HG03354 (cell line): ENCODE measurements at regions not wholly inside any gene's neighbourhood (a gene's known extent, or its start where the extent isn't known, plus 50 kb on each side); places are given as distances from the start of the nearest gene placed in this dataset.
A peak's percentile ranks its signal among the peaks of the same experiment; 100 is the strongest.
"Not testable (repeated sequence)": the region's sequence is repeated elsewhere in the genome, so short reads cannot be mapped to it uniquely, and the experiment has no call there.

Source experiments
- ATAC-seq: cut with Tn5 transposase; IDR thresholded peaks from one replicate; pipeline ENCODE4 v1.9.1; 2021; ENCODE audit warnings: mild to moderate bottlenecking; ENCODE audit not compliant: unreplicated experiment, poor library complexity, severe bottlenecking

DNA sequence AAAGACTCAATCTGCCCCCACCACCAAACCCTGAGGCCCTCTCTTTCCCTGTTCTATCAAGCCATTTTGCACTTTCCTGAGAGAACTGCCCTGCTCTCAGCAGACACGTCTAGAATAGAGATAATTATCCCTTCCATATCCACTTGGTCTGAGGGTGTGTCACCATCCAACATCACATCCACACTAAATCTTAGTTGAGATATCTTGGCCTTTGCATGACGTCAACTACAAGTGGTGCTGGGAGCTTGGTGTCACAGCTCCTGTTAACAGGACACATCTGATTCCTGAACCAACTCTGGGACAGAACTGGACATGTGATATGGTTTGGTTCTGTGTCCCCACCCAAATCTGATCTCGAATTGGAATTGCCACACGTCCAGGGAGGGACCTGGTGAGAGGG, 1109.2 kb downstream of the TMEM121 start:
- no peak for ATAC-seq

DNA sequence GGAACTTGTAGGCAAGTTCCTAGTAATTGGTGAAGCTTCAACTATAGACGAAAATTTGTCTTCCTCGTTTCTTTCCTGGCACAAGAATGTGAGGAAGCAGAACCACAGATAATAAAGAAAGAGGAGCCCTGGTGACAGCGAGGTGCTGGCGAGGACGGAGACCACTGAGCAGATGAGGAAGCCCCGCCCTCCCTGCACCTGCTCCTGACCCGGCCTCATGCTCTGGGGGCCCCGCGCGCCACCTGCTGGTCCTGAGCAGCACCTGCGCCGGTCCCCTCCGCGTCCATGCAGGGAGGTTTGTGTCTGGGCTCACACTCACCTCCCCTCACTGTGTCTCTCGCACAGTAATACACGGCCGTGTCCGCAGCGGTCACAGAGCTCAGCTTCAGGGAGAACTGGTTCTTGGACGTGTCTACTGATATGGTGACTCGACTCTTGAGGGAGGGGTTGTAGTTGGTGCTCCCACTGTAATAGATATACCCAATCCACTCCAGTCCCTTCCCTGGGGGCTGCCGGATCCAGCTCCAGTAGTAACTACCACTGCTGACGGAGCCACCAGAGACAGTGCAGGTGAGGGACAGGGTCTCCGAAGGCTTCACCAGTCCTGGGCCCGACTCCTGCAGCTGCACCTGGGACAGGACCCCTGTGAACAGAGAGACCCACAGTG, 1112.5 kb downstream of the TMEM121 start:
- ATAC-seq = not testable (repeated sequence)

DNA sequence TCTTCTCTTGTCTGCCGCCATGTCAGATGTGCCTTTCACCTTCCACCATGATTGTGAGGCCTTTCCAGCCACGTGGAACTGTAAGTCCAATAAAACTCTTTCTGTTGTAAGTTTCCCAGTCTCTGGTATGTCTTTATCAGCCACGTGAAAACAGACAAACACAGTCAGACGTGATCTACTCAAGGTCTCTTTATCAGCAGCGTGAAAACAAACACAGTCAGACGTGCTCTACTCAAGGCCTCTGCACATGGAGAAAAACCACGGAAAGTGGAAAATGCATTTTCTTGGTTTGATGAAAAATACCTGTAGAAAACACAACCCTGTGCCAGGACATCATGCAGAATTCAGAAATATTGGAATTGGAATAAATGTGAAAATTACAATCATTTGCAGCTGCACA, 1115.7 kb downstream of the TMEM121 start:
- no peak for ATAC-seq

DNA sequence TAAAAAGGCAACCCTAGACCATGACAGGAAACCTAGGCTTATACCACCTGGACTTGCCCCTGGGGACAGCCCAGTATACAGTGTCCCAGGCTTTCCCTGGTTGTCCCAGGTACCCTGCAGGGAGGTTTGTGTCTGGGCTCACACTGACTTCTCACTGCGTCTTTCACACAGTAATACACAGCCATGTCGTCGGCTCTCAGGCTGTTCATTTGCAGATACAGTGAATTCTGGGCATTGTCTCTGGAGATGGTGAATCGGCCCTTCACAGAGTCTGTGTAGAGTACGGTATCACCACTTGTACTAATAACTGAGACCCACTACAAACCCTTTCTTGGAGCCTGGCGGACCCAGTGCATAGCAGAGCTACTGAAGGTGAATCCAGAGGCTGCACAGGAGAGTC, 1116.6 kb downstream of the TMEM121 start:
- not testable (repeated sequence) for ATAC-seq

DNA sequence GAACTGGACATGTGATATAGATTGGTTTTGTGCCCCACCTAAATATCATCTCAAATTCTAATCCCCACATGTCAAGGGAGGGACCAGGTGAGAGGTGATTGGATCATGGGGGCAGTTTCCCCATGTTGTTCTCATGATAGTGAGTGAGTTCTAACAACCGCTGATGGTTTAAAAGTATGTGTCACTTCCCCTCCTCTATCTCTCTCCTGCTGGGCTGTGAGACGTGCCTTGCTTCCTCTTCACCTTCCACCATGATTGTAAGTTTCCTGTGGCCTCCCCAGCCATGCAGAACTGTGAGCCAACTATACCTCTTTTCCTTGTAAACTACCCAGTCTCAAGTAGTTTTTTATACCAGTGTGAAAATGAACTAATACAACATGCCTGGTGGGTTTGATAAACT, 1122.5 kb downstream of the TMEM121 start:
- ATAC-seq = not testable (repeated sequence)

DNA sequence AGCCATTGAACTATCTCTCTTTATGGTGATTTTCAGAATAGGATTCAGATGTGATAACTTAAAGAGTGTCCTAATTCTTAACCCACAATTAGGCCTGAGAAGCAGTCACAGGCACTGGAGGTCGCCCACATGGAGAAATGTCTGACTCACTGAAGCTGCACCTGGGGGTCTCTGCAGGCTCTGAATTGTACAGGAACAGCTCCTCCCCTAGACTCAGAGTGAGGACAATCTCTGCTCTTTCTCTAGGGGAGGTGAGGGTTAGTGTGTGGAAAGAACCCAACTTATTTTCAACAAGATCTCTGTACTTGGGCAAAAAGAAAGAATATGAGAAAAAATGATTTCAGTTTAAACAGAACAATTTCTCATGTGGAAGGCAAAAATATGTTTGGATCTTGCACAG, 1124.6 kb downstream of the TMEM121 start:
- no peak for ATAC-seq

DNA sequence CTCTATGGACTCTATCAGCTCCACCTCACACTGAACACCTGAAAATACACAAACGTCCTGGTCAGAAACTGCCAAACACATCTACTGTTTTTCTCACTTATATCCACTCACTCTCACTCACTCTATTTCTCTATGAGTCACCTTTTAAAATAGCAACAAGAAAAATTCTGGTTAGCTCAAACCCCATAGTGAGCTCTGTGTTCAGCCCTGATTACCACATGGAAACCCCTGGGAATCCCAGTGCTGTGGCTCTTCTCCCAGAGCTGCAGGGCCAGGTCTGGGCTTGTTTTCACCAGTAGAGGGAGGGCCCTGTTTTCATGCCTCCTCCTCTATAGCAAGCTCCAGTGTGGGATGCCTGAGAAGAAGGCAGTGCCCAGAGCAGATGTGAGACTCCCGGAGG, 1126.1 kb downstream of the TMEM121 start:
- no peak for ATAC-seq

DNA sequence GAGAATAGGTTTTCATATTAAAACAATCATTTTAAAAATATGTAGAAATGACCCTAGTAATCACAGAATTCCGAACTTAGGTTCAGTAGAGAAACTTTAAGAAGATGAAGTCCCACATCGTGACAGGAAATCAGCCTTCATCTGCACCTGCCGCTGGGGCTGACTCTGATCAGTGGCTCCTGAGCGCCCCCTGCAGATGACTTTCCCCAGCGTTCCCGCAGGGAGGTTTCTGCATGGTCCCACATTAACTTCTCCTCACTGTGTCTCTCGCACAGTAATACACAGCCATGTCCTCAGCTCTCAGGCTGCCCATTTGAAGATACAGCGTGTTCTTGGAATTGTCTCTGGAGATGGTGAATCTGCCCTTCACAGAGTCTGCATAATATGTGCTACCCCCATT, 1131.1 kb downstream of the TMEM121 start:
- ATAC-seq = no peak

DNA sequence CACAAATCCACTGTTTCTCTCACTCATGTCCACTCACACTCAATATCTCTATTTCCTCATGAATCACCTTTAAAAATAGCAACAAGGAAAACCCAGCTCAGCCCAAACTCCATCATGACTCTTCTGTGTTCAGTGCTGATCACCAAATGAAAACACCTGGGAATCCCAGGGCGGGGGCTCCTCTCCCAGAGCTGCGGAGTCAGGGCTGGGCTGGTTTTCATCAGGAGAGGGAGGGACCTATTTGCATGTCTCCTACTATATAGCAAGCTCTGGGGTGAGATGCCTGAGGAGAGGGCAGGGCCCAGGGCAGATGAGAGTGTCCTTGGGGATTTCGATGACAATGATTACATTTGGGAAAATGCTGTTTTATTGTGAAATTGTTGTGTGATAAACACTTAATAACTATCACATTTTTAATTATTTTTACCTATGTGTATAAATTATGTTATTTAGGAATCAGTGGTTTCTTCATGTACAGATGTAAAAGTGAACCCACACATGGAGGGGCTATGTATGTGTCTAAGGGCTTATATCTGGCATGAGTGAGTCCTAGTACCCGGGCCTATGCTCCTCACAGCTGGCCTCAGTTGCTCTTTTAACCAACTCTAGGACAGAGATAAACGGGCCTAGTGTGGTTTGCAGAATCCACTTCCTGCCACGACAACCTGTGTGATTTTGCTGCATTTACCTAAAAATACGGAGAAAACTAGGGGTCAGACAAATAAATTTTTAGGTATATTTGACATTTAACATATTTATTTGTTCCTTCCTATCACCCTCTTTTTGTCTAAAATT, 1131.9 kb downstream of the TMEM121 start:
- not testable (repeated sequence) for ATAC-seq

DNA sequence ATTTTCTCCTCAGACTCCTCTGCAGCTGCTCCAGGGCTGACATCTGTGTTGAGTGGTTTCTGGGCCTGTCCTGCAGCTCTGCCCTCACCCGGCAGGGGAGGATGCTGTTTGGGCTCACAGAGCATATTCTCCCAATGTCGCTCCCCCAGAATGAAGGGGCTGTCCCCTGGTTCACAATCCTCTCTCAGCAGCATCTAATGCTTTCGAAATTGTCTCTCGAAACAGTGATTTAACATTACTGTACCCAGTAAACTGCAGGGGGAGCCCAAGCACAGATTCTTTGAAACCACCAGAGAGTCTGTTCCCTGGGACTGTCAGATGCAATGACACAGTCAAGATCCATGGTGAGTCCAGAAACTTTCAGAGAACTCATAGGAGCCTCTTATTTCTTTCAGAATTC, 1135.2 kb downstream of the TMEM121 start:
- peak; percentile 62 for ATAC-seq

DNA sequence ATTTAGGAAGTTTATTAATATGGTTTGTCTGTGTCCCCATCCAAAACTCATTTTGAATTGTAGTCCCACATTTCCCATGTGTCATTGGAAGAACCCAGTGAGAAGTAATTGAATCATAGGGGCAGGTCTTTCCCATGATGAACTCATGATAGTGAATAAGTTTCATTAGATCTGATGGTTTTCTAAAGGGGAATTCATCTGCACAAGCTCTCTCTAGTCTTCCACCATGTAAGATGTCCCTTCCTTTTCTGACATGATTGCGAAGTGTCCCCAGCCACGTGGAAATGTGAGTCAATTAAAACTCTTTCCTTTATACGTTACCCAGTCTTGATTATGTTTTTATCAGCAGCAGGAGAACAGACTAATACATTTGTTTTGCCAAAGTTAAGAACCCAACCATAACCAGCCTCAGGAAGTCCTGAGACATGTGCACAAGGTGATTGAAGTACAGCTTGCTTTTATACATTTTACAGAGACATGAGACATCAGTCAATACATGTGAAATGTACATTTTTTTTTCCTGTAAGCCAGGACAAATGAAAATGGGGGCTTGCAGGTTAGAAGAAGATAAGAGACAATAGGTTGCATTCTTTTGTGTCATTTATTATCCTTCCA, 1136.7 kb downstream of the TMEM121 start:
- no peak for ATAC-seq

DNA sequence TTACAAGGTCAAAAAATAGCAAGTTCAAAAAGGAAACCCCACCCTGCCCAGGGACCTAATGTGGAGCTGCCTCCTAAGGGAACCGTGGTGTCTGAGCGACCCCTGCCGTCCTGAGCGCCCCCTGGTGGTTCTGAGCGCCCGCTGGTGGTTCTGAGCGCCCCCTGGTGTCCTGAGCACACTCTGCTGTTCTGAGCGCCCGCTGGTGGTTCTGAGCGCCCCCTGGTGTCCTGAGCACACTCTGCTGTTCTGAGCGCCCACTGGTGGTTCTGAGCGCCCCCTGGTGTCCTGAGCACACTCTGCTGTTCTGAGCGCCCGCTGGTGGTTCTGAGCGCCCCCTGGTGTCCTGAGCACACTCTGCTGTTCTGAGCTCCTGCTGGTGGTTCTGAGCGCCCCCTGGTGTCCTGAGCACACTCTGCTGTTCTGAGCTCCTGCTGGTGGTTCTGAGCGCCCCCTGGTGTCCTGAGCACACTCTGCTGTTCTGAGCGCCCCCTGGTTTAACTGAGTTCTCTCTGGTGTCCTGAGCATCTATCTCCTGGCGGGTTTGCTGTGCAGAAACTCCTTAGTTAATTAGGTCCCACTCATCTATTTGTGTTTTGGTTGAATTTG, 1137.5 kb downstream of the TMEM121 start:
- ATAC-seq = peak; percentile 71

DNA sequence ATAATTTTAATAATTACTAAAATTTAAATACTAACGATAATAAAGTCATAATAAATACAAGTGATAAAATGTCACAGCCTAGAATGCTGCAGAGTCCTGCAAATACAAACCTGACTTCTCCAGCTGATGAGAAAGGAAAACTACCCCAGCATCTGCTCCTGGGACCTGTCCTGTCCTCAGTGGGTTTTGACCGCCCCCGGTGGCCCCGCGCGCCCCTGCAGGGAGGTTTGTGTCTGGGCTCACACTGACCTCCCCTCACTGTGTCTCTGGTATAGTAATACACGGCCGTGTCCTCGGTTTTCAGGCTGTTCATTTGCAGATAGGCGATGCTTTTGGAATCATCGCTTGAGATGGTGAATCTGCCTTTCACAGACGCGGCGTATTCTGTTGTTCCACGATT, 1139.4 kb downstream of the TMEM121 start:
- no peak for ATAC-seq

DNA sequence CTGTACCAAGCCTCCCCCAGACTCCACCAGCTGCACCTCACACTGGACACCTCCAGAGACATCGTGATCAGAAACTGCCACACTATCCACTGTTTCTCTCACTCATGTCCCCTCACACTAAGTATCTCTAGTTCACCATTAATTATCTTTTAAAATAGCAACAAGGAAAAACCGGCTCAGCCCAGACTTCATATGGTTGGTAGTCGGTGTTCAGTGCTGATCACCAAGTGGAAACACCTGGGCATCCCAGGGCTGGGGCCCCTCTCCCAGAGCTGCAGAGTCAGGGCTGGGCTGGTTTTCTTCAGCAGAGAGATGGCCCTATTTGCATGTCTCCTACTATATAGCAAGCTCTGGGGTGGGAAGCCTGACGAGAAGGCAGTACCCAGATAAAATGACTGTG, 1140.0 kb downstream of the TMEM121 start:
- no peak for ATAC-seq

DNA sequence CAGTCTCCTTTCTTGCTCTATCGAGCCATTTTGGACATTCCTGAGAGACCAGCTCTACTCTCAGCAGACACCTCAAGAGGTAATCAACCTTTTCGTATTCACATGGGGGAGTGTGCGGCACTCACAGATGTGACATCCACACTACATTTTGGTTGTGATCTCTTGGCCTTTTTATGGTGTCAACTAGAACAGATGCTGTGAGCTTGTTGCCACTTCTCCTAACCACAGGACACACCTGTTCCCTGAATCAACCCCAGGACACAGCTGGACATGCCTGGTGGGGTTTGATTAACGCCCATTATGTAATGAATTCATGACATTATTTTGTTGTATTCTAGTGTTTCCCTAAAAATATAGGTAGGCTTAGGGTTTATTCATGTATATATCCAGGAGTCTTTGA, 1143.6 kb downstream of the TMEM121 start:
- ATAC-seq = no peak

DNA sequence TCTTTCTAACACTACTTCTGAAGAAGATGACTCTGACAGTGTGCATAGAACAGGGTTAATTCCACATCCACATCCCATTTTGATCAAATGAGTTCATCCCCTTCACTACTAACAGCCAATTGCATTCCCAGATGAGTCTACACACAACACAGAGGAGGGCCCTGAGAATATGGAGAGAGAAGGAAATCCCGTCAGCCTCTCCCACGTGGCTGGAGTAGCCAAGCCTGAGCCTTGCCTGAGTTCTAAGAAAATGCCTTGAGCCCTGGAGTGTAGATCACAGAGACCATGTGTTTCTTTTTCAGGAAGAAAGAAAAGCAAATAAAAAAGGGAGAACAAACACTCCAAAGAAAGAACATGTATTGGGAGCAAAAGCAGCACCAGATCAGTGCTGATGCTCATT, 1147.7 kb downstream of the TMEM121 start:
- not testable (repeated sequence) for ATAC-seq

DNA sequence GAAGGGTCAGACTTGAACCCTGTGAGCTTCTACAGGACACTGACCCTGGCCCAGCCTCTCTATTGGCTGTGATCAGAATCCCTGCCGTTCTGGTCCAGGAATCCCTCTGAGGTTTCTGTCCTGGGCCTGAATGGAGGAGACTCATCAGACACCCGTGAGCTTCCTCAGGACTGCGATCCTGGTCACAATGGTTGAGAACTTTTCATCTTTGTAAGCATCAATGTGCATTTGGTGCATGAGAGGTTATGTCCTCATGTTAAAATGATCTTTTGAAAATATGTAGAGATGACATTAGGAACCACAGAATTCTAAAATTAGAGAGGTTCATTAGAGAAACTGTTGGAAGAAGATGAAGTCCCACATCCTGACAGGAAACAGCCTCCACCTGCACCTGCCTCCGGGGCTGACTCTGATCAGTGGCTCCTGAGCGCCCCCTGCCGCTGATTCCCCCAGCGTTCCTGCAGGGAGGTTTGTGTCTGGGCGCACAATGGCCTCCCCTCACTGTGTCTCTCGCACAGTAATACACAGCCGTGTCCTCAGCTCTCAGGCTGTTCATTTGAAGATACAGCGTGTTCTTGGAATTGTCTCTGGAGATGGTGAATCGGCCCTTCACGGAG, 1148.2 kb downstream of the TMEM121 start:
- not testable (repeated sequence) for ATAC-seq

DNA sequence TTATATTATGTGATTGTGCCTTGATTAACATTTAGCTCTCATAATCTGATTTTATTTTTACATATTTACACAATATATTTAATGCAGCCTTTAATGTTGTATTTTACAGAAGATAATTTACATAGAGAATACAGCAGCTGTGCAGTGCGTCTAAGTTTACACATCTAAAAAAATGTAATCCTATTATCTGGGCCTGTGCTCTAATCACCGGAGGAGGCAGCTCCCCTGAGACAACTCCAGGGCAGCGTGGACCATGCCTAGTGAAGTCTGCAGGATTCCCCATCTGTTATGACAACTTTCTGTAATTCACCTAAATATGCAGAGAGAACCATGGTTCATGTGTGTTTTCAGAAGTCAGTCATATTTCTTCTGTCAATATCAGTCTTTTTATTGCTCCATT, 1149.3 kb downstream of the TMEM121 start:
- ATAC-seq = not testable (repeated sequence)

DNA sequence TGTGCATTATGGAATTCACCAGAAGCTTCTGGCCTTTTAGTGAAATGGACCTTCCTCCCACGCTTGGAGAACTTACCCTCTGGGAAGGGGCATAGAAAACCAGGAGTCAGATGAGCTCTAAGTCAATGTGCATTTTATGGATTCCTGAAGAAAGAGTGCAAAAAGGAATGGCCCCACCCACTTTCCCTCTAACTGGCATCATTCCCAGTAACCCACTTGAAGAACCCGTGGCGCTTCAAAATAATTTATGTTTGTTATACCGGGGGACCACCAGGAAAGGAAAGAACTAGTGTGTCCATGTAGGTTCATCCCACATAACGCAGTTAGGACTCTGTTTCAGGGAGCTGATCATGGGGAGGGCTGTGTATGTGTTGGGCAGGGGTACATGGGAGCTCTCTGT, 1153.4 kb downstream of the TMEM121 start:
- ATAC-seq = no peak

DNA sequence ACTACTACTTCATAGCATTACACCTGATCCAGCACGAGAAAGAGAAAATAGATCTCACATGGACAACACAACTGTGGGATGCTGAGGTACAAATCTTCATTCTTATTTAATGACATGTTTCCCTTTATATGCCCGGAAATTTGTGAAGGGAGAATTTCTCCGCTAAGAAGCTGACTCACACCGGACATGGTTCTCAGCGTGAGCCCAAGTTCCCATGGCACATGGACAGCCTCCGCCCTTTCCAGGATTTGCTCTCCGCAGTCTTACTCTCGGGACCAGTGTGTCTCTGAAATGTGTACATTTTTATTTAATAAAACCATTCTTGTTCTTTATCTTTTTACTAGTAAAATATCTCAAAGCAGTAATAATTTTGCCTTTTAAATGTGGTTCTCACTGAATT, 1154.8 kb downstream of the TMEM121 start:
- no peak for ATAC-seq
